ENCODE measurements at regions not wholly inside any gene's neighbourhood (a gene's known extent, or its start where the extent isn't known, plus 50 kb on each side); places are given as distances from the start of the nearest gene placed in this dataset.

GRCh38 chr1:234988155-234988517, 140.5 kb downstream of the TOMM20 start:
- no peak for DNase-seq

- no peak for DNase-seq
Observed at GRCh38 chr1:234987415-234988154, 141.1 kb downstream of the TOMM20 start.

GRCh38 chr1:234986750-234987414, 141.8 kb downstream of the TOMM20 start:
- no peak for DNase-seq

GRCh38 chr1:234985516-234986294, 142.9 kb downstream of the TOMM20 start:
- DNase-seq: no peak

- no peak for DNase-seq
Observed at GRCh38 chr1:234985007-234985370, 143.6 kb downstream of the TOMM20 start.

- DNase-seq: no peak
Observed at GRCh38 chr1:234983564-234984238, 144.9 kb downstream of the TOMM20 start.

- DNase-seq: no peak
Observed at GRCh38 chr1:234981758-234982157, 146.9 kb downstream of the TOMM20 start.

GRCh38 chr1:234980645-234981396, 147.8 kb downstream of the TOMM20 start:
- DNase-seq: peak; percentile 100

- DNase-seq: no peak
Observed at GRCh38 chr1:234980291-234980644, 148.4 kb downstream of the TOMM20 start.

- DNase-seq: no peak
Observed at GRCh38 chr1:234979296-234980279, 149.0 kb downstream of the TOMM20 start.

GRCh38 chr1:234978397-234979295, 150.0 kb downstream of the TOMM20 start:
- peak; percentile 43 for DNase-seq

- no peak for DNase-seq
Observed at GRCh38 chr1:234977875-234978396, 150.7 kb downstream of the TOMM20 start.

GRCh38 chr1:234976861-234977680, 151.6 kb downstream of the TOMM20 start:
- DNase-seq: peak; percentile 69

- DNase-seq: no peak
Observed at GRCh38 chr1:234975941-234976860, 152.4 kb downstream of the TOMM20 start.

GRCh38 chr1:234975122-234975940, 153.3 kb downstream of the TOMM20 start:
- DNase-seq: peak; percentile 70

GRCh38 chr1:234973426-234974250, 155.0 kb downstream of the TOMM20 start:
- DNase-seq: no peak

Measured in SIG-M5 (cell line).